HG03135 (cell line): ENCODE measurements at regions not wholly inside any gene's neighbourhood (a gene's known extent, or its start where the extent isn't known, plus 50 kb on each side); places are given as distances from the start of the nearest gene placed in this dataset.

Experiments
- ATAC-seq: cut with Tn5 transposase; IDR thresholded peaks from one replicate; pipeline ENCODE4 v1.9.1; 2021; ENCODE audit warnings: mild to moderate bottlenecking, moderate library complexity; ENCODE audit not compliant: unreplicated experiment

- ATAC-seq = no peak
Measured at GRCh38 chr13:47523771-47524170, 477.3 kb downstream of the SUCLA2 start.

GRCh38 chr13:47521890-47522487 lies 479.1 kb downstream of the SUCLA2 start:
- ATAC-seq = no peak

DNA sequence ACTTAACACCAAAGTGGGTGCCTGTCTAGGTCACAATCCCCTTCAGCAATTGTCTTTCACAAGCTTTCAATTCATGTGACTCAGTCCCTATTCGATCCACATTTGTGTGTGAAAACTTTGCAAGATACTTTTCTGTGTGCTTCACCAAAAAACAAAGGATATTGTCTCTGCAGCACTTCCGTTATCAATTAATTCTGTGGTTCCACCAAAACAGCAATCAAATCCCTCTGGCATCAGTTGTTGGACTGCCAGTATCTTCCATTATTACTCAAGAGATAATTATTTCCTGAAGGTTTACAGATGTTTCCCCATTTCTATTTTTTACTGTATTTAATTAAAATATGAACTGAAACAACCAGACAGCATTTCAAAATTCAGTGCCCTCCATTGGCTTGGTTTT lies 481.4 kb downstream of the SUCLA2 start:
- ATAC-seq = no peak

GRCh38 chr13:47518530-47518929 lies 482.5 kb downstream of the SUCLA2 start:
- ATAC-seq = no peak

- ATAC-seq = no peak
Measured at GRCh38 chr13:47511647-47512046, 489.4 kb downstream of the SUCLA2 start.

GRCh38 chr13:47508527-47509228 lies 492.4 kb downstream of the SUCLA2 start:
- ATAC-seq = no peak

GRCh38 chr13:47503475-47503874 lies 497.6 kb downstream of the SUCLA2 start:
- no peak for ATAC-seq

- no peak for ATAC-seq
Measured at GRCh38 chr13:47502166-47502565, 498.9 kb downstream of the SUCLA2 start.

GRCh38 chr13:47499358-47500150 lies 501.5 kb downstream of the SUCLA2 start:
- no peak for ATAC-seq

DNA sequence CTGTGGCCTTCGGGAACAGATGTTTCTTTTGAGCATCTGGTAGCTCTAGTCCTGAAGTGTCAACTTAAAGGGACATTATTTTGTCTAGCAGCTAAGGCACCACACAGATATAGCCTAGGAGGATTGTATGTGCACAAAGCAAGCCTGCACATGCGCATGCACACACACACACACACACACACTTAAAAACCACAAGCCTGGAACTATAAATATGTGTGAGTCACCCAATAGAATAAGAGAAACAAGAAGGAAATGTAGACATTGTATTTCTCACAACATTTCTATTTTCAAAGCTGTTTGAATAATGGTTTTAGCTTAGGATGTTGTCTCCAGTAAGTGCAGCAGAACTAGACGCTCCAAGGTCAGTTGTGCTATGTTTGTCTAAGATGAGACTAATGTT lies 516.5 kb downstream of the SUCLA2 start:
- ATAC-seq = no peak

DNA sequence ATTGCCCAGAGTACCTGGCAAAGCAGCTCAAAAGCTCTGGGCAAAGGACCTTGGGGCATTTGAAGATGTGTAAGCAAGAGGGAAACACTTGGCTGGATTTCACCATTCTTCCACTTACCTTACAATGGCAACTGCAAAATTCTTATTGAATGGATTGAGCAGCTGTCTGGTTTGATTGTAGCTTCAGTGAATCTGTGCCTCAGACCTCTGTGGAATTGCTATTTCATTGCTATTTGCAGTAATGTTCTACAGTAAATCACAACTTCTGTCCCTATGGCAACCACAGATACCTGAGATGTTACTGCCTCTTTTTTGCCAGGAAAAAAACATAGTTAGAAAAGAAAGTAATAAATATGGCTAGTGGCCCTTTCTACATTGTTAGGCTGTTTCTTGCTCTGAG lies 519.5 kb downstream of the SUCLA2 start:
- no peak for ATAC-seq

DNA sequence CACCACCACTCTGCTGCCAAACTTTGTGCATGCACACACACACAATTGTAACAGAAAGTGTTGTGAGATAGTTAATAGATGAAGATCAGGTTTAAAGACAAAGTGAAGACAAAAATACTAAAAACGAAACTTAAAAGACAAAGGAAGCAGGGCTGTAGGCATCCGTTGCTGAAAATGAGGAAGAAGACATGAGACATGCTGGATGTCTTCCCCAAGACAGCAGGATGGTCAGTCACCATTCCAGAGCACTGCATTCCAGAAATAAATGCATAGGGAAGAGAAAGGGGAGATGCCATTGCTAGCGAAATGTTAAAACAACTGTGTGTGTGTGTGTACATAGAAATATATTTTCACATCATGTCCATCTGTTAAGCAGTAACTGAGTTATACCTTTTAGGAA lies 520.1 kb downstream of the SUCLA2 start:
- ATAC-seq = no peak

DNA sequence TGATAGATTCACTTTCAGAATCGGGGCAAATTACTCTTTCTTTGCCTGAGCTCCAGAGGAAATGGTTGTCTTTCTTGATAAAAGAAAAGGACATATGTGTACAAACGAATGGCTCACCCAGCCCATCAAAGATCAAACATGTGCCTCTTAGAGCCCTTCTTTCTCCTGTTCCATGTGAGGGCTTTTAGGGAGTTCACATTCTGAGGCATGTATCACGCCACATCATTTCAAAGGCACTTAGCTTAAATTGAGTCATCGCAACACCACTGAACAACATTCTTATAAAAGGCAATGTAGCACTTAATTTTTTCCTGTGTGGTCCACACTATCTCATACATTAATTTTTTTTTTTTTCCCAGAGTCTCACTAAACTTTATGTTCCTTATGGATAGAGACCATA lies 521.0 kb downstream of the SUCLA2 start:
- ATAC-seq = no peak

GRCh38 chr13:47478985-47479384 lies 522.1 kb downstream of the SUCLA2 start:
- no peak for ATAC-seq

DNA sequence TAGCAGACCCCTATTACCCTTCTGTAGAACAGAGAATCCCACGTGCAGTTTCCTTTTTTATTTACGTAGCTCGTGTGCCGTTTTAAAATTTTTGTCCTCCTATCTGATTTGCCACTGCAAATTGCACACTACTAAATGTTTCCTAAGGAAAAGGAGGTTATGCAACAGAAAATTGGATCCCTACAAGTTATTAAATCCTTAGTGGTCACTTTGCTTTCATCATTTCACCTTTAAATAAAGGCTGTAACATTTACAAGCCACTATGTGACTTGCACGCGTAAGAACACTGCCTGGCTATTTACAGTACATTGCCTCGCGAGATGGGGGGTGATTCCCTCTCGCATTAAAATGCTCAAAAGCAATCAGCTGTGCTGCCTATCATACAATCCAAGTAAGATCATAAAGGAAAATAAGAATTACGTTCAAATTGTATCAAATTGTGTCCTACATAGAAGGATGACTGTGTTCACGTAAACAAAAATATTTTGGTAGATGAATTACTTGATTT lies 525.6 kb downstream of the SUCLA2 start:
- no peak for ATAC-seq

GRCh38 chr13:47474839-47475238 lies 526.2 kb downstream of the SUCLA2 start:
- no peak for ATAC-seq

DNA sequence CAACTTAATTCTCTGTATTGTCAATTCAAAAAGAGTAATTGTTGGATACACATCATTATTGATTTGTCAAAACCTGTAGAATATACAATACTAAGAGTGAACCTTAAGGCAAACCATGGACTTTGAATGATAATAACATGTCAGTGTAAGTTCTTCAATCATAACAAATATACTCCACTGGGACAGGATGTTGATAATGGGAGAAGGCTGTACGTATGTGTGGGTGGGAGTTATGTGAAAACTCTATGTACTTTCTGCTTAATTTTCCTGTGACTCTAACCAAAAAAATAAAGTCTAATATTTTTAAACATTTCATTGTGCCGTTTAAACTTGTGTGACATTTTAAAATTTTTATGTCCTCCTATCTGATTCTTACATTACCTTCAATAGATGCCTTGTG lies 526.7 kb downstream of the SUCLA2 start:
- no peak for ATAC-seq

DNA sequence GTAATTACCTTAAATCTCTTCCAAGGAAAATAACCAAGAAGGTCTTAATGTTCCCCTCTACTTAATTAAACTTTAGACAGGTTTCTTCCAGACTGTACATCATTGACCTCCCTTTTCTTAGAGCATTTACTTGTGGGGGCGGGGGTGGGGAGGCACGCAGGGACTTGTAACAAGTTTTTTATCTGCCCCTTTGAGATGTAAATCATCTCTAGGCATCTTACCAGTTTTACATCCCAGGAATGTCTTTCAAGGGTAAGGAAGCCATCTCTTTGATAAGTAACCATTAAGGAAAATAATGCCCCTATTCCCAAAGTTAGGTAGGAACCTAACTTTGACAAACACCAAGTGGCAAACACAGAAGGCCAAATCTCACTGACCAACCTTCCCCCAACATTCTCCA lies 528.6 kb downstream of the SUCLA2 start:
- no peak for ATAC-seq

- no peak for ATAC-seq
Measured at GRCh38 chr13:47463726-47464125, 537.3 kb downstream of the SUCLA2 start.

- no peak for ATAC-seq
Measured at GRCh38 chr13:47463002-47463401, 538.1 kb downstream of the SUCLA2 start.

GRCh38 chr13:47461816-47462215 lies 539.3 kb downstream of the SUCLA2 start:
- ATAC-seq = no peak

DNA sequence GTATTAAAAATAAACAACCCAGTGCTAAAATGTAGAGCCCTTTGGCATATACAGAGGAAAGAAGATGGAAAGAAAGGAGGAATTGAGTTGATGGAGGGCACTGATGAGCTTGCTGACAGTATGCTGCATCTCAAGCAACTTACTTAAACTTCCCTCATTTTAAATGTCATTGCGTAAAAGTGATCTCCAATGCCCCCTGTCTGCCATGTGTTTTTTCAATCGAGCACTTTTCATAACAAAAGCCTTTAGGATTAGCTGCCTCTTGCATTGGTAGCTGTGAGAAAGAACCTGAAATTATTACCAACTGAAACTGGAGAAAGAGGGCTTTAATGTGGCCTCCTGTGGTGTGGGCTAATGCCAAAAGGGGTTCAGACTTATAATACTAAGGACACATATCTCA lies 541.6 kb downstream of the SUCLA2 start:
- ATAC-seq = no peak
